ENCODE measurements at regions not wholly inside any gene's neighbourhood (a gene's known extent, or its start where the extent isn't known, plus 50 kb on each side); places are given as distances from the start of the nearest gene placed in this dataset.

DNA sequence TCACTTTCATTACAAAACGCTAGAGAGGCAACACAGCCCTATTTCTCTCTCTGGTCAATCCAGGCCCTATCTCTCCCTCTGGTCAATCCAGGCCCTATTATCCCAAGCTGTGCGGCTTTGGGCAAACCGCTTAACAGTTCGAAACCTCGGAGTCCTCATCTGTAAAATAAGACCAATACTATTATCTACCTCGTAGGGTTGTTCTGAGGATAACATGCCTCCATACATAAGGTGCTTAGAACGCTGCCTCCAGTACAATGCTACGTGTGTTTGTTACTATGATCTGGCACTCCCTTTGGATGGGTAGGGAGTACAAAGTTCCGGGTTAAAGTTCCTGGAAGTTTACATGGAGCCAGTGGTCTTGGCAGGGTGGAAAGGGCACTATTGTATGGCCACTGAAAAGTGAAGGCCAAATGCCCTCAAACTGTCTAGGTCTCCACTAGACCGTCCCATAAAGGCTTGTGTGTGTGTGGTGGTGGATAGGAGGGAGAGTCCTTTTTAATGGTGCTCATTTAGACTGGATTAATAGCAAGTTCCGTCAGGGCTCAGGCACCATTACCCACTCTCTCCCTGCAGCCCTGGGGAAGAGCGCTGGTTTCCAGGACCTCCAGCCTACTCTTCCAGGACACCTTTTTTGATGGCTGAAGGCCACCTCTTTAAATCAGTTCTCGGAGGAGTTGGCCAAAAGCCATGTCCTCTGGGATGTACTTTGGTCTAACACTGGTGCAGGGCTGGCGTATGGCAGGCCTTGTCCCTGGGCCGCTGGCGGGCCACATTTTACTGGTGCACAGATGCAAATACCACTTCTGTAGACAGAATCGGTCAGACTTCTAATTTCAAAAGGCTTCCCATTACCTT is 75.6 kb upstream of the BCOR start:
- FAIRE-seq, result no peak
- no peak for DNase-seq (ENCODE audit: insufficient read length, low spot score)

DNA sequence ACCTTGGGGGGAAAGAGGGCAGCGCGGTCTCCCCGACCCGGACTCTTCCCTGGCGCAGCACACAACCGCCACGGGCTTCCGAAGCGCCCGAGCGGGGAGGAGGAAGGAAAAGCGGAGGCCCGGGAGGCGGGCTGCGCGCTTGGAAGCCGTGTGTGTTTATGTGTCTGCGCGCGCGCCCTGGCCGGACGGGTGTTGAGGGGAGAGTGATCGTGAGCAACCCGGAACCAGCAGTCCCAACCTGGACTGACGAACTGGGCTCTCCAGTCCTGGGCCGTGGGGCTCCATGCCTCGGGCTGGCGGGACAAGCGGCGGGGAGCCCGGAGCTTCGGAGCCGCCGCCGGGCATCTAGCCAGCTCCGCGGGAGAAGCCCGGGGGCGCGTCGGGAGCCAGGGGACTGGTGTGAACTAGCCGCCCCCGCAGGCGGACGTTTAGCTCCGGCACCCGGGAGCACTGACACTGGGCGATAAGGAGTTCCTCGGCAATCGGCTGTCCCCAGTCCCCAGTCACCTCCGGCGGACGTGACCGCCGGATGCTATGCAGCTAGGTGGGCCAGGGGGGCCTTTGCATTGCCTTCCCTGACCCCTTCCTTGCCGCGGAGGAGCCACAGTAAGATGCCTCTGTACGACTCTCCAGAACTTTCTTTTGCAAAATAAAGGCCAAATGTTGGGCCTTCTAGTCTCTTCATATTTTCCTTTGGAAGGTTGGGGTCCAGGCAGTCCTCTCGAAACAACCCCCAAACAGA is 74.8 kb upstream of the BCOR start:
- DNase-seq (ENCODE audit: insufficient read length, low spot score) (no peak), FAIRE-seq (no peak)

DNA sequence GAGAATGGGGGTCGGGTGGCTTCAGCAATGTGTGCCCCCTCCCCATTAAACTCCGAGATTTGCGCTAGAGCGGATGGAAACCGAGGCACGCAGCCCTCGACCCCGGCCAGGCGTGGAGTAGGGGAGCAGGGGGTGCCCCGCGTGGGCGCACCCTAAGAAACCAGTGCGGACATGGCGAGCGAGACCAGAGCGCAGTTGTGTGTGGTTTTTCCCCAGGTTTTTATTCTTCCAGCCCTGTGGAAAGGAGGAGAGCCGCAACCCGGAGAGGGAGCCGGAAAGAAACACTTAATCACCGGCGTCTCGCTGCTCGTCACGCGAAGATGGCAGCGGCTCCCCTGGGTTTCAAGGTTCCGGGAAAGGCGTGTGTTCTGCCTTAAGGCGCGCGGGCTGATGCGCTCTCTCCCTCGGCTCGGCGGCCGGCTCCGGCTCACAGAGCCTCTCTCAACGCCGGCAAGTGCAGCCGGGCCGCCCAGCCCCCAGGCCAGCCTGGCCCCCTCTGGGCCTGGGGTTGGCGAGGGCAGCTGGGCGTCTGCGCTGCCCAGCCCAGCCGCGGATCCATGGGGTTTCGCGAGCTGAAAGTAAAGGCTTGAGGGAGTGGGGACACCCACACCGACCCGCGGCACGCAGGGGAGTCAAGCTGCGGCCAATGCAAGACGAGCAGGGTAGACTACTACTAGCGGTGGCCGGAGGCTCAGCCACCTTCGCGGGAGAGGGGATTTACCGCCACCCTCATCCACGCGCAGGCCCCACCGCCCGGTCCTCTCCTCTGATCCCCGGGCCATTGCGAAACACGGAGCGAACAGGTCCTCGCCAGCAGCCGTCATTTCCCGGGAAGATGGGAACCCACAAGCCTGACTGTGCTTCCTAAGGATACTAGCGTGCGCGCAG is 74.0 kb upstream of the BCOR start:
- no peak for FAIRE-seq
- no peak for DNase-seq (ENCODE audit: insufficient read length, low spot score)

DNA sequence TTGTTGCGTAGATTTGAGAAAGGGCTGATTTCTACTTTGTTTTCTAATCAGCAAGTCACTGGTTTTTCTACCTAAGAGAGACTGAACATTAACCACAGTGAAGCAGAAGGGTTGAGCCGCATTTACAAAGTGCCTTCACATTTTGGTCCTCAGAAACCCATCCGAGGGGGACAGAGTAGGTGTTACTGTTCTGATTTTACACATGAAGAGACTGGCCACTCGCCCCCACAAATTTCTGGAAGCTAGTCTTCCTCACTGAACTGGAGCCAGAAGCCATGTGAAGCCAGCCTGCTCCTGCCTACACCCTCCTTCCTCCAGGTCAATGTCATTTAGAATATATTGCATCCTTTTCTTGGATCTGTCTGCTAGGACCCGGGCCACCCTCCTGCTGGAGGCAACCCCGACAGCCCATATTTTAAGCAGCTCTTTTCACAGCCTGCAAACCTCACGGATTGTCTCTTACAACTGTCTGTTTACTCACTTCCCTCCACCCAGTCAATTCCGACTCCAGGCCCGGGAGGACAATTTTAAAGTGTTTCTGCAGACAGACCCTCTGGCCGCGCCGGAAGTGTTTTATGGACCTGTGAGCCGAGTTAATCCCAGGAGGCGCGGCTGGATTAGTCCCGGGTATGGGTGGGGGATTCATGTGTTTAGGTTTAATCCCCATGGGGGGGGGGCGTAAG is 73.2 kb upstream of the BCOR start:
- DNase-seq (ENCODE audit: insufficient read length, low spot score) (no peak), FAIRE-seq (no peak)

DNA sequence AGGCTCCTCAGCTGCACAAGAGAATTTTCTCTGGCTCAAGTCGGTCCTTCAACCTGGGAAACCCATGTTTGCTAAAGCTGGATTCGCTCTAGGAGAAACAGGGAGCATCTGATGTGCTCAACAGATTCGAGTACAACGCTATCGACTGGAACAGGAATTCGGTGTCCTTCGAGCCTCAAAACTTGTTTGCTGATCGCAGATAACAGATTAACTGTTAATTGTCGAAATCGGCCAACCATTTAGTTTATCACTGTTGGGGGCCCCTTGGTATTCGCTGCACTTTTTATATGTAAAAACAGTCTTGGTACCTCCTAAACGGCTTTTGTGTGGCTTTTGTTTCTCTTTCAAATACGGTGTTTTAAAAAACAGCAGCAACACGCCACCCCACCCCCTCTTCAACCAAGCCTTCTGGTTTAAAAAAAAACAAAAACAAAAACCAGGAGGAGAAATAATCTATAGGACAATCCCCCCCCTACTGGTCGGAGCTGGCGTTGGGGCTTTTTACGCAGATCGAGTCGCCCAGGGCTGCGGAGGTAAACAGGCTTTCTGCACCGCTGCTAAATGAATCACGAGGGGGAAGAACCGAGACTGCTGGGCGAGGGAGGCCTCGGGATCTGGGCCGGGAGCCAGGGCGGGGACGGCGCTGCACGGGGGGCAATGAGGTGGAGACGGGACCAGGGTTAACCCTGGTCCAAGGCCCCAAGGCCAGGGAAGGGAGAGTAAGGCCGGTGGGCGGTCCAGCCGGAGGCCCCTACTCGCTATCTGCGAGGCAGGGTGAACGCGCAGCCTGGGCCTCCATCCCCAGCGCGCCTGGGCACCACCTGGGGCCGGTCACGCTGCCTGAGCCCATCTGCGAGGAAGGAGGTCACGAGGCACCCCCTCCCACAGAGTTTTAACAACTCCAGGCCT is 71.7 kb upstream of the BCOR start:
- peak; percentile 42 for FAIRE-seq
- DNase-seq (ENCODE audit: insufficient read length, low spot score), result no peak

DNA sequence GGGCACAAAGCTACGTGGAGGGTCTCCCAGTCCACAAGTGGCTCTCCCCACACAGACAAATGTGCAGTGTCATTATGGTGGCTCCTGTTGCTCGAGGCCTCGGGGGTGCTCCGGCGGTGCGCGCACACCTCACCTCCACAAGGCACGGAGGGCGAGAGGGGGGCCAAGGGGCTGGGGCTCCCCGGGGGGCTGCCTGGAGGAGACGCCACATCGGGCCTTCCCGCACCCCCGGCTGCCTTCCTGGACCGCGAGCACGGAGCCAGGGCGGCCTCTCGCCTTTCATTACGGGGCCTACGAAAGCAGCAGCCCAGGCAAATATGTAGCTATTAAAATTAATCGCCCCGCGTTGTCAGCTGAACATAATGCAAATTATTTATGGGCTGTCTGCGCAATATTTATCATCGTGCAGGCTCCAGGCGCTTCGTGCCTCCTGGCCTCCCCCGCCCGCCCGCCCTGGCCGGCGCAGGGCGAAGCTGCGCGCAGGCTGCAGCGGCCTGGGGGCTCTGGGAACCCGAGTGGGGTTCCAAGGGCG is 70.8 kb upstream of the BCOR start:
- FAIRE-seq, result no peak
- no peak for DNase-seq (ENCODE audit: insufficient read length, low spot score)

DNA sequence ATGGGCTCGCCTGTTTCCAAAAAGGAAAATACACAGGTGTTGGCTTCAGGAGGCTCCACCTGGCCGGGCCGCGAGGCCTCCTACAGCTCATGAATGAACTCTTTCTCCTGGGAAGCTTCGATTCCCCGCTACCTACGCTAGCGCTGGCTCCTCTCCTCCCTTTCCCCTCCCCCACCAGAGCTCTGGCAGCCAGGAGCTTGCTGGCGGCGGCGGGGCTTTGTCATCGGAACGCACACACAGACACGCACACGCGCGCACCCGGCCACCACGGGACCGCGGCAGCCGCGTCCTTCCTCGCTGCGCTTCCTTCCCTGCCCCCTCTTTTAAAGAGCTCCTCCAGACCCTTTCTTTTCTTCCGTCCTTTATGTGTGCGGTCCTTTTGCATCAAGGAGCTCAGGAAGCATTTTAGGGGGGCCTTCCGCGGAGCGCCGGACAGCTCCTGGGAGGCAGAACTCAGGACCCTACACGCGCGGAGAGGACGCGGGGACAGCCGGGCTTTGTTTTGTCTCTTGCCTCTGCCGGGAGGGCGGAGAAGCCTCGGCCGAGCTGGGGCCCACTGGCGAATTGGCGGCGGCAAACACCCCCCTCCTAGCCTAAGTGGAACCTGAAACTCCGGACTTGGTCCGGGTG is 70.2 kb upstream of the BCOR start:
- DNase-seq (ENCODE audit: insufficient read length, low spot score), result no peak
- no peak for FAIRE-seq

DNA sequence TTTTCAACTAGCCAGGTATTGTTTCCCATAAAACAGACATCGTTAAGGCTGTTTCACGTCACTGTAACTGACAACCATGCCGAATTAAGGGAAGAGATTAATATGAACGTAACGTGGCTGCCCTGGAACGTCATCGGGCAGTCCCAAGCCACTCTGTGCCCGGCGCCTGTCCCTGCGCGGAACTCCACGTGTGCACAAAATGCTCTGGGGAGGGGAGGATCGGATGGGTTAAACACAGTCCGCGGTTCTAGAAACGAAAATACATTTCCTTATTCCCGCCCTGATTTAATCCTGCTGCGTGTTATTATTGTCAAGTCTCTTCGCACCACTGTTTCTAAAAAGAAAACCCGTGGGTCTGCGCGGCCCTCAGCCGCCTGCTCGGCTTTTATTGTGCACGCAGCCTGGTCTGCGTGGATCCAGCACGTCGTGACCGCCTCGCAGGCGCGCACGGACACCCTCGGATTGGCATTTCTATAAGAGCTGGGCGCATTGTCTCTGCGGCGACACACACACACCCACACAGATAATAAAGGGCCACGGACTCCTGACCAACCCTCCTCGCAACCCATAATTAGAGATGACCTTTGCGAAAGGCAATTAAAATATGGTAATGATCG is 69.6 kb upstream of the BCOR start:
- FAIRE-seq (no peak), DNase-seq (ENCODE audit: insufficient read length, low spot score) (no peak)

DNA sequence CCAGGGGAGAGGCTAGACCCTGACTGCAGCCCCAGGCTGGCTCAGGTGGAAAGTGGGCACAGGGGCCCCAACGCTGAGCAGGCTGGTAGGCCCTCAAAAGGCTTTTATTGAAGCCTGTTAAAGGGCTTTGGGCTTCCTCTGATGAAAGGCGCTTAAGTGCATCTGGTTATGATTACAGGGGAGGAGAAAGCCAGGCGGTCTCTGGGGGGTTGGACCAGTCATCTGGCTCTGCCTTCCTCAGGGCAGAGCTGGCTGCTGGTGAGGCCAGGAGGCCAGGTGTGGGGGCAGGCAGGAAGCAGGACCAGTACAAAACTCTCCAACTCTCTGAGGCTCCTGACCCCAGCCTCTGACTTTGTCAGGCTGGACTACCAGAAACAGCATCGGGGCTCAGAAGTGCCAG is 68.8 kb upstream of the BCOR start:
- no peak for FAIRE-seq
- no peak for DNase-seq (ENCODE audit: insufficient read length, low spot score)

DNA sequence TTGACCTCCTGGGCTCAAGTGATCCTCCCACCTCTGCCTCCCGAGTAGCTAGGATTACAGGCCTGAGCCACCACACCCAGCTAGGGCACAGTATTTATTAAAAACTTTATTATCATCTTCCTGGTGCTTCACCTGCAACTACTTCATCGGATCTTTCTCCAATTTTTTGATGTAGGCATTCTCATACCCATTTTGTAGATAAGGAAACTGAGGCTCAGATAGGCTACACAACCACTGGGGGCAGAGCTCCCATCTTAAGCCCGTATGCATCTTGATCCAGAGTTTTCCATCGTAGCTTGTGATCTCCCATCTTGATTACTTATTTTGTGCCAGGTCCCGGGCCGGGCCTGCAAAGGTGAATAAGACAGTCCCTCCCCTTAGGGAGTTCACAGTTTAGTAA is 68.1 kb upstream of the BCOR start:
- FAIRE-seq, result no peak
- no peak for DNase-seq (ENCODE audit: insufficient read length, low spot score)

DNA sequence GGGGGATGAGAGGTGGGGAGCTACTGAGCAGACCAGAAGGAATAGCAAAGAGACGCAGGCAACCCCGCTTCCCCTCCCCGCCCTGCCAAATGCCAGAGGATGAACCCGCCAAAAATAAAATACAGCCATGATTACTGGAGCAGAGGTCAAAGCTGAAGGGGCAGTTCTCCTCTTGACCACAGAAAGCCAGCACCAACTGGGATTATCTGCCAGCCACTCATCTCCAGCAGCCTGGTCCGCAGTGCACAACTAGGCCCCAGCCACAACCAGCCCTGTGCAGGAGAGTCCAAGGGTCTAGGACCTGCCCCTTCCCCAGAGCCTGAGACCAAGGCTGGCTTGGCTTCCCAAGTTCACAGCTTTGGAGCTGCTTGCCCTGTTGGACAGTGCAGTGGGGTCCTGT is 67.4 kb upstream of the BCOR start:
- FAIRE-seq (no peak), DNase-seq (ENCODE audit: insufficient read length, low spot score) (no peak)

DNA sequence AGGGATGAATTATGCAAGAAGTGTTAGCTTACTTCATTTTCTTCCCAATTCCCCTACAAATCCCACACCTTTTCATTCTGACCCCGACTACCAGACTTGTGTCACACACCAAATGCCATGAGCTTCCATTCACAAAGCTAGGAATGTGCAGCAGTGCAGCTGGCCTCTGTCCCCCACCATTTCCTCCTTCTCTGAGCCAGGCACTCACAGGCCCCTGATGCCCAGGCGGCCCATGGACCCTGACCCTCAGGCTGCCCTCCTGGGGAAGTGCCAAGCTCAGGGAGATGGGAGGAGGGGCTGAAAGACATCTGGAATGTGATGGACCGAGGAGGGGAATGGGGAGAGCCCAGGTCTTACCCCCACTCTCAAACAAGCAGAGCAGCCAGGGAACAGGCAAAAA is 67.0 kb upstream of the BCOR start:
- DNase-seq (ENCODE audit: insufficient read length, low spot score), result no peak
- FAIRE-seq, result no peak

DNA sequence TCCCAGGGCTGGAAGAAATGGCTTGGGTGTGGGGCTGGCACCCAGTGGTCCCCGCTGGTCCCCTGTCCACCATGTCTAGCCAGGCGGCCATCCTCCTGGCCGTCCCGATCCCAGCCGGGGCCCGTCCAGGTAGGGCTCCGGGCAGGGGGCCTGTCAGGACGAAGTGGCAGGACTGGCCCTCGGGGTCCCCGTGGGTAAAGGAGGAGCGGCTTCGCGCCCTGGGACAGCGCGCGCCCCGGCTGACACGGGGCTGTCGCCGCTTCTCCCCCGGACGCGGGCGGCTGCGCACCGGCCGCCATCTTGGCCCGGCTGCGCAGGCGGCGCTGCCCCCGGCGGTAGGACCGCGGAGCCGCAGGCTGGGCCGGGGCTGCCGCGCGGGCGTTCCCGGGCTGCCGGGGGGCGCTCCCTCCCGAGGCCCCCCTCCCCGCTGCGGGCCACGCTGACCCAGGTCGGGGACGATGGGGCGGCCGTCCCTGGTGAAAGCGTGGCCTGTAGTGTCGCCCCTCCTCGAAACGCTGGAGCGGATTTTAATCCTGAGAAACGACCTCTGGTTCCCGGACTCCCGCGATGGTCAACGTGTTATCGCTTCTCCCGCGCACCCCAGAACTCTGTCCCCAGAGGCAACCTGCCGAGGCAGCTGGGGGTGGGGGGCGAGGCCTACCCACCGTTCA is 60.4 kb upstream of the BCOR start:
- FAIRE-seq, result peak; percentile 69
- DNase-seq (ENCODE audit: insufficient read length, low spot score), result no peak

DNA sequence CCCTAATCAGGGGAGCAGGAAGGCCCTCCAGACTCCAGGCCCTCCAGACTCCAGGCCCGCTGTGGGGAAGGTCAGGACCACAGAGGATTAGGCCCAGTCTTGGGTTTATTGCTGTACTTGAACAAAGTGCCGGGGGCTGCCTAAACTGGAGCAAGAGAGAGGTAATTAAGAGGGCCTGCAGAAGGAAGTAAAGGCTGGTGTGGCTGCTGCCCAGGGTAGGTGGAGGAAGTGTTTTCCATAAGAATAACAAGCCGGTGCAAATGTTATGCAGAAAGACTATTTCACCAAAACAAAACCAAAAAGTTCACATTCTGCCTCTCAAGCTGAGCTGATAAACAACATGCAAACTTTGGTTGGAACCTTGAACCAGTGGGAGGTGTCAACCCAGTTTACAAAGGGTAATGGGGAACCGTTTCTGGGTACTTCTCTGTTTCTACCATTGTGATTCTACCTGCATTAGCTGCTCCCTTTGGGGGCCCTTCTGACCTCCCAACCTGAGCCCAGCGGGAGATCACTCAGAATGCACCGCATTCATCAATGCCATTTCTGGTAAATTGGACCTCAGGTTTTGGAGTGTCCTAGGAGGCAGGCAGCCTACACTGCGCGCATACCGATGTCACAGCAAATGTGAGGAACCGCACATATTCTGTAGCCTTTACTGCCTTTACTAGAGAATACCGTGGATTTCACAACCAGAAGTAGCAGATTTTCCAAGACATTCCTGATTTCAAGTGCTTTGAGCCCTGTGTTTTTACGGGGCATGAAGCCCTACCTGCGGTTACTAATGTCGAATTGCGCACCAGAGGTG is 59.7 kb upstream of the BCOR start:
- FAIRE-seq (no peak), DNase-seq (ENCODE audit: insufficient read length, low spot score) (no peak)

DNA sequence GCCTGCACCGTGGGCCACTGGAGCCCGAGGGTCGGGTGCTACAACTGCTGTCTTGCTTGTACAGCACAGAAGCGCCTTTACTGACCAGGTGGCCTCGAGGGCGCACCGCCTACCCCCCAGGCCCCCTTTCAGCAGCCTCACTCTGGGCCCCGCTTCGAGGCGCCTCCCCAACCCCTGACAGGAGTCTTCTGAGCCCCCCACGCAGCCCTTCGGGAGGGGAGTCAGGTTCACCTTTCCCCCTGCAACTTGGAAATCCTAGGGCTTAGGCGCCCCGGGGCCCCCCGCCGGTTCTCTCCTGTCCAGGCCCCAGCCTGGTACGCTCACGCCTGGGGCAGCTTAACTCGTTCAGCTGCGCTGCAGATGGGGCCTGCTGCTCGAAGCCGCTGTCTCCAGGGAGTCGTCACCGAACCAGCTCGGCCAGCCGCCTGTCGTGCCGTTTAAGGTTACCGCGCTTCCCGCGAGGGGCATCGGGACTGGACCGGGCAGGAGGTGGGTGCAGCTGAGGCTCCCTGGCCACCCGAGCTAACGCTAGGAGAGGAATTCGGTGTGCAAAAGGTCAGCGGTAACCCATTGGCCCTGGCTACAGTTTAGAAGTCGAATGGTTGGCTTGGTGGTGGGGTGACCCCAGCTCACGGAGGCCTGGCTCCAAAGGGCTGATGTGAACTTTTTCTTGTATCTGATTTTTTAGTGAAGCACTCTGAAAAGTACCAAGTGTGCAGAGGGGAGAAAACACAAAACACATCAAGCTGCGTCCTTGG is 58.9 kb upstream of the BCOR start:
- FAIRE-seq (no peak), DNase-seq (ENCODE audit: insufficient read length, low spot score) (no peak)
